ENCODE measurements at regions not wholly inside any gene's neighbourhood (a gene's known extent, or its start where the extent isn't known, plus 50 kb on each side); places are given as distances from the start of the nearest gene placed in this dataset.

DNA sequence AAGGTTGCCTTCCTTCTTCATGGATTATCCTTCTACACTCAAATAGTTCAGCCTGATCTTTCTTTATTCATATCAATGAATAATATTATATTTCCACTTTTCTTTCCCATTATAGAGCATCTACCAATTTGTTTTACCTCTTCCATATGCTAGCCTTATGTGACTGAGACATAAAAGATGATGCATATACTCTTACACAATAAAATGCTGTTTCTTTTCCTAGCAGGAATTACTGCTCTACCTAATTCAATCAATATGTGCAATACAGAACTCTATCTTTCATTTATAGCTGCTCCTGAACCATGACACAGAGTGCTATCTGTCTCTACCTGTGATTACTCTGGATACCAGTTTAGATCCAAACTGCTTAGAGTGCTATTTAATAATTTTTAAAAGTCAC lies 2334.0 kb downstream of the PCDH7 start:
- H3K27ac ChIP-seq (ENCODE audit: low read depth, low read length), result no peak overlapping the region
- H3K9me3 ChIP-seq (ENCODE audit: control insufficient read depth, insufficient read depth, low read depth, low read length), result no peaks in the 10 kb centered on the region
- no peaks in the 10 kb centered on the region for H3K36me3 ChIP-seq (ENCODE audit: control insufficient read depth, insufficient read depth, low read length)
- H3K27me3 ChIP-seq (ENCODE audit: control insufficient read depth, insufficient read depth, low read length), result no peaks in the 10 kb centered on the region
- H3K9ac ChIP-seq (ENCODE audit: low read length), result no peak overlapping the region
- no peak overlapping the region for H3K4me3 ChIP-seq (ENCODE audit: low read depth, low read length)
- H3K4me1 ChIP-seq (ENCODE audit: control insufficient read depth, insufficient read depth, low read length), result no peaks in the 10 kb centered on the region

DNA sequence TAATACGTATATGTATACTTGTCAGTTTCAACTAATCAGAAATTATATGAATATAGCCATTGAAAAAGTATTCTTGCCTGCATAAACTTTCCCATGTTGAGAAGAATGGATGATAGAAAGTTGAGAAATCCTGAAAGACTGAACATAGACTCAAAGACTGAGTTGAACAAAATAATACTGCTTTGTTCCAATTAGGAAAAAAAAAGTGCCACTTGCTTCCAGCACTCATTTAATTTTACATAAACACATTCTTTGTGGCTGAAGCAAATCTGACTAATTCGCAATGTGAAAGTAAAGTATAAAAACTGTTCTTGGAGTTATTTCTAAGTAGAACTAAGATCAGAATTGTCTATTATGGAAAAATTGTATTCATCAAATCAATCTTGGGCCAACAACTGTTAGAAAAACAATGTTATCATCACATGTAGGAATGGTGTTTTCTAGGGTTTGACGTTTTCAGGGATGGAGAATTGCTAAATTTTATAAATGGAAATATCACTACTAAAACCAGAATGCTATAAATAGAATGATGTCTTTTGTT lies 2334.6 kb downstream of the PCDH7 start:
- no peaks in the 10 kb centered on the region for H3K4me1 ChIP-seq (ENCODE audit: control insufficient read depth, insufficient read depth, low read length)
- no peak overlapping the region for H3K4me3 ChIP-seq (ENCODE audit: low read depth, low read length)
- no peaks in the 10 kb centered on the region for H3K9me3 ChIP-seq (ENCODE audit: control insufficient read depth, insufficient read depth, low read depth, low read length)
- H3K27me3 ChIP-seq (ENCODE audit: control insufficient read depth, insufficient read depth, low read length), result no peaks in the 10 kb centered on the region
- no peak overlapping the region for H3K27ac ChIP-seq (ENCODE audit: low read depth, low read length)
- no peaks in the 10 kb centered on the region for H3K36me3 ChIP-seq (ENCODE audit: control insufficient read depth, insufficient read depth, low read length)
- no peak overlapping the region for H3K9ac ChIP-seq (ENCODE audit: low read length)

DNA sequence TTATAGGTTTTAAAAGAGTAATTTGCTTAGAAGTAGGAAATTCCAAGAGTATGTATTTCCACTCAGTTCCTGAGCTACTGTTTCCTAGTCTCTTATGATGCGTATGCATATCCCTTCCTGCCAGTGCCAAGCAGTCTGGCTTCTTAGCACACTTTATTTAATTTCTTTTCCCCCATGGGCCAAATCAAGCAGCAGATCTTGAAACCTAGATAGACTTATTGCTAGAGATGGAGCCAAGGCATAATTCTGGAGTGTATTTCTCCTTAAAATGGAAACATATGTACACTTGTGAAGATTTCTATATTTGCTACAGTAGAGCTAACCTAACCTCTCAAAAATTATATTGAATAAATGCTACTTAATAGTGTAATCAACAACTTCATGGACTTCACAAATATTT lies 2337.6 kb downstream of the PCDH7 start:
- no peak overlapping the region for H3K4me3 ChIP-seq (ENCODE audit: low read depth, low read length)
- no peaks in the 10 kb centered on the region for H3K27me3 ChIP-seq (ENCODE audit: control insufficient read depth, insufficient read depth, low read length)
- no peak overlapping the region for H3K27ac ChIP-seq (ENCODE audit: low read depth, low read length)

DNA sequence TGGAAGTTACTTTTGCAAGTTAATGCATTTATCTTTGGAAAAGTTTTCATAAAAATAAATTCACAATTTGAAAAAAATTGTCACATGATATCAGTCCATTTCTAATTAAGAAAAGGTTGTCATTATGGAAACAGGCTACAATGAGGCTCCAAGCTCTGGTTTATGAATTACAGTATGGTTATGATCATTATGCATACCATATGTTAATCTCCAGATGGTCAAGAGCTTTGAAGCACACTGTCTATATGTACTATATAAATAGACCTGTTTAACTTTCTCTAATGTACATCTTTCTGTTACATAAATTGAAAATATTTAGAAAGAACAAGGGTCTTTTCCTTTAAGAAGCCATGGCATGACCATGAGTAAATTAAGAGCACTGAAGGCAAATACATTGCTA lies 2338.8 kb downstream of the PCDH7 start:
- H3K9ac ChIP-seq (ENCODE audit: low read length), result no peak overlapping the region
- no peak overlapping the region for H3K4me3 ChIP-seq (ENCODE audit: low read depth, low read length)
- H3K27me3 ChIP-seq (ENCODE audit: control insufficient read depth, insufficient read depth, low read length), result no peaks in the 10 kb centered on the region
- no peaks in the 10 kb centered on the region for H3K9me3 ChIP-seq (ENCODE audit: control insufficient read depth, insufficient read depth, low read depth, low read length)
- no peaks in the 10 kb centered on the region for H3K4me1 ChIP-seq (ENCODE audit: control insufficient read depth, insufficient read depth, low read length)
- no peak overlapping the region for H3K27ac ChIP-seq (ENCODE audit: low read depth, low read length)
- no peaks in the 10 kb centered on the region for H3K36me3 ChIP-seq (ENCODE audit: control insufficient read depth, insufficient read depth, low read length)

More for the DNA sequence above, 2337.6 kb downstream of the PCDH7 start:
- no peak overlapping the region for H3K9ac ChIP-seq (ENCODE audit: low read length)
- H3K4me1 ChIP-seq (ENCODE audit: control insufficient read depth, insufficient read depth, low read length), result no peaks in the 10 kb centered on the region
- H3K36me3 ChIP-seq (ENCODE audit: control insufficient read depth, insufficient read depth, low read length), result no peaks in the 10 kb centered on the region
- no peaks in the 10 kb centered on the region for H3K9me3 ChIP-seq (ENCODE audit: control insufficient read depth, insufficient read depth, low read depth, low read length)

GRCh38 chr4:33060674-33061542 lies 2340.7 kb downstream of the PCDH7 start:
- Histone ChIP-seq H3K36me3 (ENCODE audit: control insufficient read depth, insufficient read depth, low read length) (no peaks in the 10 kb centered on the region), H3K4me1 (ENCODE audit: control insufficient read depth, insufficient read depth, low read length) (no peaks in the 10 kb centered on the region)

DNA sequence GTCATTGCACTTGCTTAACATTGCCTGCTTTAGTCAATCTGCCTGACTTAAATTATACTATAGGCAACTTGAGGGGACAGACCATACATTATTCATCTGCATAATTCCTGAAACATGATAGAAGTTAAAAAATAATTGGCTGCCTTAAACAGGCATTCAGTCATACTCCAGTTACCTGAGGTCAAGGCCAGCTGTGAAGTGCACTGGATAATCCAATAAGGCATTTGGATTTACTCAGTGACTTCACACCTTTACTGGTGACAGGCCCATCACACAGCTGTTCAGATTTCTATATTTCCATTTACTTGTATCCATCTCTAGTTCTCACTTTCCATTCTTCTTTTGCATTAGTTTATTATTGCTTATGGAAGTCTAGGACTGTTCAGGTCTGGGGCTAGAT lies 2341.6 kb downstream of the PCDH7 start:
- H3K4me1 ChIP-seq (ENCODE audit: control insufficient read depth, insufficient read depth, low read length), result no peaks in the 10 kb centered on the region
- no peaks in the 10 kb centered on the region for H3K36me3 ChIP-seq (ENCODE audit: control insufficient read depth, insufficient read depth, low read length)
- H3K4me3 ChIP-seq (ENCODE audit: low read depth, low read length), result no peak overlapping the region
- no peak overlapping the region for H3K9ac ChIP-seq (ENCODE audit: low read length)
- no peak overlapping the region for H3K27ac ChIP-seq (ENCODE audit: low read depth, low read length)
- H3K9me3 ChIP-seq (ENCODE audit: control insufficient read depth, insufficient read depth, low read depth, low read length), result no peaks in the 10 kb centered on the region
- H3K27me3 ChIP-seq (ENCODE audit: control insufficient read depth, insufficient read depth, low read length), result no peaks in the 10 kb centered on the region

More at GRCh38 chr4:33060674-33061542, 2340.7 kb downstream of the PCDH7 start:
- Histone ChIP-seq H3K9me3 (ENCODE audit: control insufficient read depth, insufficient read depth, low read depth, low read length) (no peaks in the 10 kb centered on the region), H3K4me3 (ENCODE audit: low read depth, low read length) (no peak overlapping the region), H3K9ac (ENCODE audit: low read length) (no peak overlapping the region), H3K27me3 (ENCODE audit: control insufficient read depth, insufficient read depth, low read length) (no peaks in the 10 kb centered on the region), H3K27ac (ENCODE audit: low read depth, low read length) (no peak overlapping the region)

DNA sequence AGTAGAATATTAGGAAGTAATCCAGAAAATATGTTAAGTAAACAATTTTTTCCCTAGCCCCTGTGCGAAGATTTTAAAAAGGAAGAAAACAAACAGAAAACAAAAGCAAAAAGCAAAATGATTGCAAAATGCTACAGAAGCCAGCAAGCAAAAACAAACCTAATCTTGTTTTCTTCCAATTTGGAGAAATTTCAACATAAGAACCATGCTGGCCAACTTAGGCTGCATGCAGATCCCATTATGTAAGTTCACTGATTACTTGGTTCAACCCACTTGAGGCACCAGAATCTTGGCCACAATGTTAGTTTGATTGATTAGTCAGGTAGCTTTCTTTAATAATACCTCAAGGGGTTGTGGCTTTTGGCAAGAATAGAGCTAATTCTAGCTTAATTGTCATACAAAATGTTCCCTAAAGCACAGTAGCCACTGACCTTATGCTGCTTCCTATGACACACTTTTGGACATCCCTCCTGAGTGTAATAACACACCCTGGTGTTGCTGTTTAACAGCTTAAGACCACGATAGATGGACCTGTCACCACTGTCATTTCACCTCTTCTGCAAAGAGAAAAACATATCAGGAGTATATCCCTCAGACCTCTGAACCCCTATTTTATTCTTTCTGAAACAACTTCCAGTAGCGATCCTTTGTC lies 2342.1 kb downstream of the PCDH7 start:
- H3K36me3 ChIP-seq (ENCODE audit: control insufficient read depth, insufficient read depth, low read length), result no peaks in the 10 kb centered on the region
- H3K9me3 ChIP-seq (ENCODE audit: control insufficient read depth, insufficient read depth, low read depth, low read length), result no peaks in the 10 kb centered on the region
- H3K9ac ChIP-seq (ENCODE audit: low read length), result no peak overlapping the region
- H3K27me3 ChIP-seq (ENCODE audit: control insufficient read depth, insufficient read depth, low read length), result no peaks in the 10 kb centered on the region
- no peaks in the 10 kb centered on the region for H3K4me1 ChIP-seq (ENCODE audit: control insufficient read depth, insufficient read depth, low read length)
- no peak overlapping the region for H3K4me3 ChIP-seq (ENCODE audit: low read depth, low read length)
- no peak overlapping the region for H3K27ac ChIP-seq (ENCODE audit: low read depth, low read length)

DNA sequence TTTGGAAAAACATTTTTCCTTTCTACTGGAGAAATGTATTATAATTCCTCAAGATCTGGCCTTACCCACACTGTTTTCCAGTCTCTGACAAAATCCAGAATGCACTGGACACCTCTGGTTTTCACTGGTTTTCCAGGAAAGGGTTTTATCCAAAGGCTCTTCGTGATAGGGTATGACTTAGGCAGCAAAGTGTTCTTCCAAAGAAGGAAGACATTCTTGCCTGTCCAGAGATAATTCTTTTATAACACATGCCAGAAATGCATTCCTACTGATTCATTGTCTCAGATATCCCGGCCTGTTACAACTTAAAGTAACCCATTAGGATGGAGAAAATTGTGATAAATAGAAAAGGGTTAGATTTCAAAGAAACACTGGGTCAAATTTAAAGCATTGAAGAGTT lies 2343.1 kb downstream of the PCDH7 start:
- no peaks in the 10 kb centered on the region for H3K27me3 ChIP-seq (ENCODE audit: control insufficient read depth, insufficient read depth, low read length)
- no peaks in the 10 kb centered on the region for H3K9me3 ChIP-seq (ENCODE audit: control insufficient read depth, insufficient read depth, low read depth, low read length)
- no peaks in the 10 kb centered on the region for H3K4me1 ChIP-seq (ENCODE audit: control insufficient read depth, insufficient read depth, low read length)
- H3K36me3 ChIP-seq (ENCODE audit: control insufficient read depth, insufficient read depth, low read length), result no peaks in the 10 kb centered on the region
- H3K27ac ChIP-seq (ENCODE audit: low read depth, low read length), result no peak overlapping the region
- H3K9ac ChIP-seq (ENCODE audit: low read length), result no peak overlapping the region
- H3K4me3 ChIP-seq (ENCODE audit: low read depth, low read length), result no peak overlapping the region

DNA sequence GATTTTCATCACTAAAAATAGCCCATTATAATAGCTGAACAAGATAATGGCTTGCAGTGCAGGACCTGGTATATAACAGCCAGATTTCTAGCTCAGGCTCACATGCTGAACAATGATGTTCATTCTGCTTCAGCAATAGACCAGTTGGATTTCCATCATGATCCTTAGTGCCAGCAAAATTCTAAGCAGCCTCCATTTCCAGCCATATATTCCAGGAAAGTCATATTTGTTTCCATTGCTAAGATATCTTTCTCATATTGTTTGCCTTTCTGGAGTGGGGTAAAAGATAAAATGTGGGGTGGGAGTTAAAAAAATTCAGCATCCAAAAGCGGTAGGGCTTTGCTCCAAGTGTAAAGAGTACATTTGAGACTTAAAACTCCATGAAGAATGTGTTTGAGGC lies 2344.1 kb downstream of the PCDH7 start:
- no peak overlapping the region for H3K27ac ChIP-seq (ENCODE audit: low read depth, low read length)
- peaks cover 8% of the 10 kb centered on the region for H3K9me3 ChIP-seq (ENCODE audit: control insufficient read depth, insufficient read depth, low read depth, low read length)
- H3K36me3 ChIP-seq (ENCODE audit: control insufficient read depth, insufficient read depth, low read length), result no peaks in the 10 kb centered on the region

DNA sequence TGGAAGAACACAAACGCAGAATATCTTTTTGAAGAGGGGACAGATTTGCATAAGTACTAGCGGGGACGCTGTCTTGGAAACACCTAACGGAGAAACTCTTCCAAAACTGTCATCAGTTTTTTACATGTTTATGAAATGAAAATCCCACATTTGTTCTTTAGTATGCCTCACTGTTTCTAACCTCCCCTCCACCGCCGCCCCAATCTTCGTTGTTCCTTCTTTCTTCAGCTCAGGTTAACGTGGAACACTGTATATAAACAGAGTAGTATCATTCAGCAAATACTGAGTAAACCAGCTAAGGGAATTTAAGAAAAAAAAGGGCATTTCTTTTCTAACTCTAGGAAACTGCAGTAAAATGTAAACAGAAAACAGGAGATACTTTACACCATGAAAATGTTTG lies 2345.6 kb downstream of the PCDH7 start:
- no peaks in the 10 kb centered on the region for H3K4me1 ChIP-seq (ENCODE audit: control insufficient read depth, insufficient read depth, low read length)
- no peaks in the 10 kb centered on the region for H3K36me3 ChIP-seq (ENCODE audit: control insufficient read depth, insufficient read depth, low read length)
- no peak overlapping the region for H3K9ac ChIP-seq (ENCODE audit: low read length)
- H3K27ac ChIP-seq (ENCODE audit: low read depth, low read length), result no peak overlapping the region
- peaks cover 9% of the 10 kb centered on the region for H3K9me3 ChIP-seq (ENCODE audit: control insufficient read depth, insufficient read depth, low read depth, low read length)
- no peaks in the 10 kb centered on the region for H3K27me3 ChIP-seq (ENCODE audit: control insufficient read depth, insufficient read depth, low read length)
- no peak overlapping the region for H3K4me3 ChIP-seq (ENCODE audit: low read depth, low read length)

More for the DNA sequence above, 2344.1 kb downstream of the PCDH7 start:
- Histone ChIP-seq H3K4me3 (ENCODE audit: low read depth, low read length) (no peak overlapping the region), H3K4me1 (ENCODE audit: control insufficient read depth, insufficient read depth, low read length) (no peaks in the 10 kb centered on the region), H3K27me3 (ENCODE audit: control insufficient read depth, insufficient read depth, low read length) (no peaks in the 10 kb centered on the region), H3K9ac (ENCODE audit: low read length) (no peak overlapping the region)

GRCh38 chr4:33067221-33067620 lies 2347.1 kb downstream of the PCDH7 start:
- Histone ChIP-seq H3K9me3 (ENCODE audit: control insufficient read depth, insufficient read depth, low read depth, low read length) (peaks cover 9% of the 10 kb centered on the region), H3K9ac (ENCODE audit: low read length) (no peak overlapping the region), H3K27me3 (ENCODE audit: control insufficient read depth, insufficient read depth, low read length) (no peaks in the 10 kb centered on the region), H3K27ac (ENCODE audit: low read depth, low read length) (no peak overlapping the region), H3K4me3 (ENCODE audit: low read depth, low read length) (no peak overlapping the region), H3K36me3 (ENCODE audit: control insufficient read depth, insufficient read depth, low read length) (no peaks in the 10 kb centered on the region), H3K4me1 (ENCODE audit: control insufficient read depth, insufficient read depth, low read length) (no peaks in the 10 kb centered on the region)
